ENCODE measurements at regions not wholly inside any gene's neighbourhood (a gene's known extent, or its start where the extent isn't known, plus 50 kb on each side); places are given as distances from the start of the nearest gene placed in this dataset.

GRCh38 chr9:23324511-23324910 lies 501.5 kb downstream of the ELAVL2 start:
- no peak for DNase-seq

GRCh38 chr9:23326597-23326996 lies 499.4 kb downstream of the ELAVL2 start:
- peak in 1 of 3 donors; percentile 10 for DNase-seq

DNA sequence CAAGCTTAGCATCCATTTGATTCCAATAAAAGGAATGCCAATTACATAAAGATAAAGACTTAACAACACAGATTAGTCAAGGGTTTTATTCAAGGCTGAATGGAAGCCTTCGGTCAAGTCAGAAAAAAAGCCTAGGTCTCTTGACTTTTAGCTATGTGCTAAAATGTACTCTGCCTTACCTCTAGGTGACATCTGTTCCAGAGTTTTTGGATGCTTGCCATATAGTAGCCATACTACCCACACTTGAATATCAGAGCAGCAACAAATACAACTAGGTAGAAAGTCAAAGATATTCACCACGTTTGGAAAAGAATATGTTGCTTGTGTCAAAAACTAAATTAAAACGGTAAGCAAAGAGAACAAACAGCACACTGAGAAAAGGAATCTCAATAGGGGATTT lies 484.7 kb downstream of the ELAVL2 start:
- DNase-seq: no peak

GRCh38 chr9:23342291-23342690 lies 483.7 kb downstream of the ELAVL2 start:
- DNase-seq: no peak

- DNase-seq: no peak
Measured at GRCh38 chr9:23343226-23343625, 482.8 kb downstream of the ELAVL2 start.

- DNase-seq: no peak
Measured at GRCh38 chr9:23361096-23361495, 464.9 kb downstream of the ELAVL2 start.

DNA sequence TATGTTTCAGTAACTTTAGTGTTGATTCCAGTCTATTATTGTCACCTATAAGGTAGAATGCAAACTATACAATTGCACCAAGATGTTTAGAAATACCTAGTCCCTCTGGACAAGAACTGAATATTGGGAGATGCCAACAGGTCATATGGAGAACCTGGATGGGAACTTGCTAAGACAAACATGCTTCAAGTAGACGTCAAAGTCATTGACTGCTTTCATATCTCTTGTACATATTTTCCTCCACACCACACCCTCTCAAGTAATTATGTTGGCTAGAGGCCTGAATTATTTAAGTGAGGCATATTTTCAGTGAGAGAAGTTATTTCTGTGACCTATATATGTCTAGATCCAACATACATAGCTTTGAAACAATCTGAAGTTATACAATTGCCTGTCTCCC lies 453.3 kb downstream of the ELAVL2 start:
- DNase-seq: no peak

- DNase-seq: no peak
Measured at GRCh38 chr9:23375511-23375910, 450.5 kb downstream of the ELAVL2 start.

DNA sequence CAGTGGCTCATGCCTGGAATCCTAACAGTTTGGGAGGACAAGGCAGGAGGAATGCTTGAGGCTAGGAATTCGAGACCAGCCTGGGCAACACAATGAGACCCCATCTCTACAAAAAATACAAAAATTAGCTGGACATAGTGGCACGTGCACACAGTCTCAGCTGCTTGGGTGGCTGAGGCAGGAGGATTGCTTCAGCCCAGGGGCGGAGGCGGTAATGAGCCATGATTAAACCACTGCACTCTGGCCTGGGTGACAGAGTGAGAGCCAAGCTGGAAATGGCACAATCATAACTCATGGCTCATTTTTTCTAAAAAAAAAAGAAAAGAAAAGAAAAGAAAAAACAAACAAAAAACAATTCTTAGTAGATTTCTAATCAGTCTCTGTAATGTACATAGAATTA lies 446.2 kb downstream of the ELAVL2 start:
- no peak for DNase-seq

GRCh38 chr9:23380821-23381220 lies 445.2 kb downstream of the ELAVL2 start:
- DNase-seq: no peak

DNA sequence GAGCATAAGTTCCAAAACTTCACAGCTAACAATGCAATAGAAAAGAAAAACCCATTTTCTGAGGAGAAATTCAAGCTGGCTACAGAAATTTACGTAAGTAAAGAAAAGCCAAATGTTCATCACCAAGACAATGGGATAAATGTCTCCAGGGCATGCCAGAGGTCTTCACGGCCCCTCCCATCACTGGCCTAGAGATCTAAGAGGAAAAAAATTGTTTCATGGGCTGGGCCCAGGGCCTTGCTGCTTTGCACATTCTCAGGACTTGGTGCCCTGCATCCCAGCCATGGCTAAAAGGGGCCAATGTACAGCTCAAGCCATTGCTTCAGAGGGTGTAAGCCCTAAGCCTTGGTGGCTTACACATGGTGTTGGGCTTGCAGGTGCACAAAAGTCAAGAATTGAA lies 443.6 kb downstream of the ELAVL2 start:
- no peak for DNase-seq

GRCh38 chr9:23394189-23394588 lies 431.9 kb downstream of the ELAVL2 start:
- DNase-seq: no peak

DNA sequence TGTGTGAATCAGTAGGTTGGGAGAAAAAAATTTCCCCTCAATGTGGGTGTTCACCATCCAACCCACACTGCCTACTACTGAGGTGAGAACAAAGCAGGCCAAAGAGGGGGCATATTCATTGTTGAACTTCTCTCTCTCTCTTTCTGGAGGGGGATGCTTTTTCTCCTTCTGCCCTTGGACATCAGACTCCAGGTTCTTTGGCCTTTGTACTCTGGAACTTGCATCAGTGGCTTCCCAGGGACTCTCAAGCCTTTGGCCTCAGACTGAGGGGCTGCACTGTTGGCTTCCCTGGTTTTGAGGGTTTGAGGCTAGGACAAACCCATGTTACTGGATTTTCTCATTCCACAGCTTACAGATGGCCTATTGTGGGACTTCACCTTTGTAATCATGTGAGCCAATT lies 417.2 kb downstream of the ELAVL2 start:
- no peak for DNase-seq

GRCh38 chr9:23412046-23412445 lies 414.0 kb downstream of the ELAVL2 start:
- DNase-seq: no peak

- DNase-seq: no peak
Measured at GRCh38 chr9:23412458-23412857, 413.6 kb downstream of the ELAVL2 start.

DNA sequence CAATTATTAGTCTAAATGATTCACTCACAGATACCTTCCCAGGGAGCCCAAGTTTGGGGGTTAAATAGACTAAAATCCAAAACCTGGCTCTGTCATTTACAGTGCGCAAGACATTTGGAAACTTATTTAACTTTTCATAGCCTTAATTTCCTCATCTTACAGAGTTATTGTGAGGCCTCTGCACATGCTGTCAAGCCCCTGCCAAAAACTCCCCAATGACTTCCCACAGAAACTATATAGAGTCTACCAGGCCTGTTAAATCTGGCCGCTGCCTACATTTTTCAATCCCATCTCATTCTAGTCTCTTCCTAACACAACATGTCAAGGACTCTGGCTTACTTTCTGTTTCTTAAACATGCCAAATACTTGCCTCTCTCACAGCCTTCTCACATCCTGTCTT lies 412.5 kb downstream of the ELAVL2 start:
- no peak for DNase-seq

- DNase-seq: no peak
Measured at GRCh38 chr9:23423999-23424398, 402.0 kb downstream of the ELAVL2 start.

GRCh38 chr9:23426144-23426543 lies 399.9 kb downstream of the ELAVL2 start:
- DNase-seq: no peak

DNA sequence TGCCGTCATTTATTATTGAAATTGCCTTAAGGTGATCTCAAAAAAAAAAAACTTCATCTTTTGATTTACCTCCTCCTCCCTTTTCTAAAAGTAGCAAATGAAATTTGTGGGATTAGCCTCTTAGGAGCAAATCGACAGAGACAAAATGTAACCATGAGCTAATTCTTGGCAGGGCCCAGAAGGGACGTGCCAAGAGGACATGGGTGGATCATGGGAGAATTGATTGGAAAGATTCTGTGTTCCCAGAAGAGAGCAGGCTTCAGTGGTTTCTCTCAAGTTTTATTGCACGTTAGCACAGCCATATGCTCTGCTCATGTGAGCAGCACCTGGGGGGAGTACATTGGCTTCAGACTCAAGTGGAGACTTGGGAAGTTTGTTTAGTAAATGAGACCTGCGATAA lies 394.6 kb downstream of the ELAVL2 start:
- no peak for DNase-seq

GRCh38 chr9:23434654-23435053 lies 391.4 kb downstream of the ELAVL2 start:
- DNase-seq: no peak

- no peak for DNase-seq
Measured at GRCh38 chr9:23438299-23438907, 387.6 kb downstream of the ELAVL2 start.

GRCh38 chr9:23441275-23441674 lies 384.8 kb downstream of the ELAVL2 start:
- peak in 1 of 3 donors; percentile 8 for DNase-seq

GRCh38 chr9:23444658-23445057 lies 381.4 kb downstream of the ELAVL2 start:
- no peak for DNase-seq

- no peak for DNase-seq
Measured at GRCh38 chr9:23447166-23447565, 378.9 kb downstream of the ELAVL2 start.

GRCh38 chr9:23447944-23448343 lies 378.1 kb downstream of the ELAVL2 start:
- no peak for DNase-seq

Data from suppressor macrophage treated with lipopolysaccharide for 1 hour (primary cell).